ENCODE measurements at regions not wholly inside any gene's neighbourhood (a gene's known extent, or its start where the extent isn't known, plus 50 kb on each side); places are given as distances from the start of the nearest gene placed in this dataset.

GRCh38 chr18:33805592-33805991 lies 227.6 kb downstream of the ASXL3 start:
- no peak for DNase-seq

- DNase-seq, result no peak
These were observed 226.2 kb downstream of the ASXL3 start for GRCh38 chr18:33804258-33804657.

- DNase-seq, result no peak
These were observed 225.6 kb downstream of the ASXL3 start for GRCh38 chr18:33803636-33804035.

GRCh38 chr18:33802955-33803354 lies 224.9 kb downstream of the ASXL3 start:
- DNase-seq, result no peak
